ENCODE measurements at regions not wholly inside any gene's neighbourhood (a gene's known extent, or its start where the extent isn't known, plus 50 kb on each side); places are given as distances from the start of the nearest gene placed in this dataset.

- ATAC-seq (no peak), FAIRE-seq (no peak), DNase-seq (ENCODE audit: extremely low read depth in 1 of 4, low spot score in 3 of 4) (no peak)
- 16% methylated on average over 3 of the region's 4 CpGs for WGBS (ENCODE audit: insufficient coverage, low coverage, missing lambda C conversion rate)
- peak overlapping the region; percentile 74 for H2AFZ ChIP-seq (ENCODE audit: low read depth, low read length)
- H4K20me1 ChIP-seq (replicated peaks; ENCODE audit: control insufficient read depth, insufficient read depth, low read length) = no peaks in the 10 kb centered on the region
- no peak overlapping the region for H3K4me3 ChIP-seq
- in situ Hi-C loops (cut with MboI) (no loop called here), intact Hi-C loops (cut with micrococcal nuclease) (no loop called here)
- no peak overlapping the region for H3K4me2 ChIP-seq (ENCODE audit: insufficient read depth, low read length)
- no peaks in the 10 kb centered on the region for H3K36me3 ChIP-seq (ENCODE audit: control insufficient read depth, insufficient read depth, low read length)
- CTCF ChIA-PET (ENCODE audit: low intra/inter-chr PET ratio) = no interaction called here
- H3K4me1 ChIP-seq (replicated peaks in 1 of 2; ENCODE audit: control insufficient read depth in 2 of 2, insufficient read depth in 2 of 2, low read length in 2 of 2) = peaks cover 5 to 20% of the 10 kb centered on the region in 2 experiments; a peak in 3 of 5 replicates
- TF ChIP-seq FOXK2 (conservative IDR thresholded peaks at IDR 0.05 in 1 of 2, IDR thresholded peaks at IDR 0.05 in 1 of 2; ENCODE audit: low read depth in 2 of 2) (0 out of 4 replicates have a peak, but pooled peaks of 1 of the 2 experiments have one; percentile 21), THRB (CRISPR knock-in tag; conservative IDR thresholded peaks at IDR 0.05) (no peak), SPI1 (IDR thresholded peaks at IDR 0.05; ENCODE audit: borderline replicate concordance, low read depth, low read length) (peak; percentile 27; the same call in 1 of the 2 replicates), ELF1 (tag; IDR thresholded peaks at IDR 0.05) (0 out of 2 replicates have a peak, but pooled peaks have one; percentile 17), FOXP4 (CRISPR knock-in tag; IDR thresholded peaks at IDR 0.05; ENCODE audit: borderline replicate concordance) (no peak)
- H3K79me2 ChIP-seq (ENCODE audit: control insufficient read depth, insufficient read depth, low read length) = no peaks in the 10 kb centered on the region
- H3K9me1 ChIP-seq (ENCODE audit: control insufficient read depth, insufficient read depth, low read length) = no peaks in the 10 kb centered on the region
- H3K27me3 ChIP-seq (ENCODE audit: control insufficient read depth in 2 of 2, insufficient read depth in 2 of 2, low read length in 2 of 2) = no peaks in the 10 kb centered on the region
- POLR2A ChIA-PET = interaction anchor here (0.6 to 0.8 kb wide), 2 partner anchors 46 to 211 kb away, joined by 3 to 4 read pairs; no protein-coding TSS in a partner anchor
- no TSS peak for BruUV-seq (replicated peaks)
- no peak overlapping the region for H3K9ac ChIP-seq (ENCODE audit: insufficient read depth in 1 of 2, low read depth in 2 of 2, low read length in 2 of 2)
- no peaks in the 10 kb centered on the region for H3K9me3 ChIP-seq (replicated peaks; ENCODE audit: control insufficient read depth, insufficient read depth, low read depth, low read length)
- H3K27ac ChIP-seq (ENCODE audit: extremely low read depth, low read depth, low read length) = no peak overlapping the region
Measured at GRCh38 chrX:39866229-39866628, 231.5 kb downstream of the BCOR start.
